ENCODE measurements at regions not wholly inside any gene's neighbourhood (a gene's known extent, or its start where the extent isn't known, plus 50 kb on each side); places are given as distances from the start of the nearest gene placed in this dataset.

DNA sequence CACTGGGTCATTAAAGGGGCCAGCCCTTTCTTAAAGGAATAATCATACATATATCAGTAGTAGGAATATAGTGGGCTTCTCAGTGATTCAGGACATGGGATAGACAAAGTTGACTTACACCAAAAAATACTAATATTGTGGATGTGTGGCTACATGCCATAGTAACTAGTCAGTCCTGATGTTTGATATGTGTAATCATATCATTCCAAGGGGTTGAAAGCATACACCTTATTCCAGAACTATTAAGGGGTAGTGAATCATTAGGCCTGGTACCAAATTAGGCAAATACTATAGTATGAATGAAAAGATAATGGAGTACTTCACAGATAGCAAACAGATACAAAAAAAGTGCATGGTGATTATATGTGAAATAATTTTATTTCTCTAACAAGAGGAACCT is 814.9 kb upstream of the NRXN1 start:
- TF ChIP-seq, protein P1, sequence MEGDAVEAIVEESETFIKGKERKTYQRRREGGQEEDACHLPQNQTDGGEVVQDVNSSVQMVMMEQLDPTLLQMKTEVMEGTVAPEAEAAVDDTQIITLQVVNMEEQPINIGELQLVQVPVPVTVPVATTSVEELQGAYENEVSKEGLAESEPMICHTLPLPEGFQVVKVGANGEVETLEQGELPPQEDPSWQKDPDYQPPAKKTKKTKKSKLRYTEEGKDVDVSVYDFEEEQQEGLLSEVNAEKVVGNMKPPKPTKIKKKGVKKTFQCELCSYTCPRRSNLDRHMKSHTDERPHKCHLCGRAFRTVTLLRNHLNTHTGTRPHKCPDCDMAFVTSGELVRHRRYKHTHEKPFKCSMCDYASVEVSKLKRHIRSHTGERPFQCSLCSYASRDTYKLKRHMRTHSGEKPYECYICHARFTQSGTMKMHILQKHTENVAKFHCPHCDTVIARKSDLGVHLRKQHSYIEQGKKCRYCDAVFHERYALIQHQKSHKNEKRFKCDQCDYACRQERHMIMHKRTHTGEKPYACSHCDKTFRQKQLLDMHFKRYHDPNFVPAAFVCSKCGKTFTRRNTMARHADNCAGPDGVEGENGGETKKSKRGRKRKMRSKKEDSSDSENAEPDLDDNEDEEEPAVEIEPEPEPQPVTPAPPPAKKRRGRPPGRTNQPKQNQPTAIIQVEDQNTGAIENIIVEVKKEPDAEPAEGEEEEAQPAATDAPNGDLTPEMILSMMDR (conservative IDR thresholded peaks at IDR 0.05; ENCODE audit: low read depth in 2 of 2): no peak
- no peak for TF ChIP-seq EZH2phosphoT487 (IDR thresholded peaks at IDR 0.05; ENCODE audit: unreplicated experiment)
- TF ChIP-seq EZH2 (IDR thresholded peaks at IDR 0.05; ENCODE audit: low read depth, unreplicated experiment): no peak
- no peak for TF ChIP-seq POLR2AphosphoS5 (IDR thresholded peaks at IDR 0.05; ENCODE audit: low read depth)
- no peak for TF ChIP-seq CREB1 (CRISPR knock-in tag; IDR thresholded peaks at IDR 0.05; ENCODE audit: low read depth)
- TF ChIP-seq, protein P2, sequence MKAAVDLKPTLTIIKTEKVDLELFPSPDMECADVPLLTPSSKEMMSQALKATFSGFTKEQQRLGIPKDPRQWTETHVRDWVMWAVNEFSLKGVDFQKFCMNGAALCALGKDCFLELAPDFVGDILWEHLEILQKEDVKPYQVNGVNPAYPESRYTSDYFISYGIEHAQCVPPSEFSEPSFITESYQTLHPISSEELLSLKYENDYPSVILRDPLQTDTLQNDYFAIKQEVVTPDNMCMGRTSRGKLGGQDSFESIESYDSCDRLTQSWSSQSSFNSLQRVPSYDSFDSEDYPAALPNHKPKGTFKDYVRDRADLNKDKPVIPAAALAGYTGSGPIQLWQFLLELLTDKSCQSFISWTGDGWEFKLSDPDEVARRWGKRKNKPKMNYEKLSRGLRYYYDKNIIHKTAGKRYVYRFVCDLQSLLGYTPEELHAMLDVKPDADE (IDR thresholded peaks at IDR 0.05): no peak

Data from GM23338 (cell line).